ENCODE measurements at regions not wholly inside any gene's neighbourhood (a gene's known extent, or its start where the extent isn't known, plus 50 kb on each side); places are given as distances from the start of the nearest gene placed in this dataset.

DNA sequence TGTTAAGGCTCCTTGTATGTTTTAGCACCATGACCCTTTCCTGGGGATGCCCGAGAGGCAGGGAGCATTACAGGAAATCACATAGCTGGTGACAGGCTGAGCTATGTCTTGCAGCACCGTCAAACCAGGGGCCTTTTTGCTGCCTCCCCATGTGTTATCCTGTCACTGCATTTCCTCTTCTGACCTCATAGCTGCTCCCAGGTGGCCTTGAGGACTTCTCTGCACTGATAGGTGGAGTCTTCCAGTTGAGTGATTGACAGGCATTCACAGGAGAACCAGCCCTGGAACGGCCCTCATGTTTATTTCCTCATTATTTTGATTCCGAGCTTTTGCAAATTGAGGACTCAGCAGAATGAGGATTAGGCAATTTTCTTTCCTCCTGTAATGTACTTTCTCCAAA, 349.6 kb downstream of the HAPSTR1 start:
- intact Hi-C loops (cut with DNase I), result no loop called here
- no peak for TF ChIP-seq POLR2A (IDR thresholded peaks at IDR 0.05)
- TF ChIP-seq, protein P1, sequence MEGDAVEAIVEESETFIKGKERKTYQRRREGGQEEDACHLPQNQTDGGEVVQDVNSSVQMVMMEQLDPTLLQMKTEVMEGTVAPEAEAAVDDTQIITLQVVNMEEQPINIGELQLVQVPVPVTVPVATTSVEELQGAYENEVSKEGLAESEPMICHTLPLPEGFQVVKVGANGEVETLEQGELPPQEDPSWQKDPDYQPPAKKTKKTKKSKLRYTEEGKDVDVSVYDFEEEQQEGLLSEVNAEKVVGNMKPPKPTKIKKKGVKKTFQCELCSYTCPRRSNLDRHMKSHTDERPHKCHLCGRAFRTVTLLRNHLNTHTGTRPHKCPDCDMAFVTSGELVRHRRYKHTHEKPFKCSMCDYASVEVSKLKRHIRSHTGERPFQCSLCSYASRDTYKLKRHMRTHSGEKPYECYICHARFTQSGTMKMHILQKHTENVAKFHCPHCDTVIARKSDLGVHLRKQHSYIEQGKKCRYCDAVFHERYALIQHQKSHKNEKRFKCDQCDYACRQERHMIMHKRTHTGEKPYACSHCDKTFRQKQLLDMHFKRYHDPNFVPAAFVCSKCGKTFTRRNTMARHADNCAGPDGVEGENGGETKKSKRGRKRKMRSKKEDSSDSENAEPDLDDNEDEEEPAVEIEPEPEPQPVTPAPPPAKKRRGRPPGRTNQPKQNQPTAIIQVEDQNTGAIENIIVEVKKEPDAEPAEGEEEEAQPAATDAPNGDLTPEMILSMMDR (IDR thresholded peaks at IDR 0.05), result no peak
- DNase-seq, result no peak
- Histone ChIP-seq H3K27me3 (peaks cover 0 to 6% (median 0%) of the 10 kb centered on the region in 4 donors), H3K9me3 (no peaks in the 10 kb centered on the region), H3K4me3 (no peak overlapping the region), H3K36me3 (no peaks in the 10 kb centered on the region), H3K27ac (no peak overlapping the region), H3K4me1 (no peaks in the 10 kb centered on the region)
- 14 to 23% methylated on average over 3 to 4 of the region's 4 CpGs for WGBS, 2 donors

DNA sequence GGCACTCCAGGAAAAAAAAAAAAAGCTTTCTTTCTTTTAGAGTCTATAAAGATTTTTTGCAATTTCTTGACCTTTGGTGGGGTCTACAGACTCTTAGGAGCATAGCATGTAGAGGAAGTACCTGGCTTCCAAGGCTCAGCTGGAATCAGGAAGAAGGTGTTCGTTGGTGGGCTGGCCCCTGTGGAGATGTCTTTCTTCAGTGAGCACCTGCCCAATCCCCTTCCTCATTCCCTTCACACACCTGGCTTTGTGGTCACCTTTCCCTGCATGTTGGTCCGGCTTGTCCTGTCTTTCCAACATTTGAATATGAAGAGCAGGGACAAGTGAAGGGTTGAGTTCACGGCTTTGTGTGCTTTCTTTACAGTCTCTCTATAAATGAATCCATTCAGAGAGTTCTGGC, 352.4 kb downstream of the HAPSTR1 start:
- DNase-seq, result no peak
- TF ChIP-seq, protein P1 (IDR thresholded peaks at IDR 0.05), result no peak
- TF ChIP-seq POLR2A (IDR thresholded peaks at IDR 0.05), result no peak
- intact Hi-C loops (cut with DNase I), result no loop called here
- Histone ChIP-seq H3K36me3 (no peaks in the 10 kb centered on the region), H3K4me1 (no peaks in the 10 kb centered on the region), H3K27me3 (peaks cover 0 to 6% (median 0%) of the 10 kb centered on the region in 4 donors), H3K4me3 (no peak overlapping the region), H3K27ac (no peak overlapping the region), H3K9me3 (no peaks in the 10 kb centered on the region)
- 28% methylated on average over 3 of the region's 3 CpGs for WGBS, 2 donors

DNA sequence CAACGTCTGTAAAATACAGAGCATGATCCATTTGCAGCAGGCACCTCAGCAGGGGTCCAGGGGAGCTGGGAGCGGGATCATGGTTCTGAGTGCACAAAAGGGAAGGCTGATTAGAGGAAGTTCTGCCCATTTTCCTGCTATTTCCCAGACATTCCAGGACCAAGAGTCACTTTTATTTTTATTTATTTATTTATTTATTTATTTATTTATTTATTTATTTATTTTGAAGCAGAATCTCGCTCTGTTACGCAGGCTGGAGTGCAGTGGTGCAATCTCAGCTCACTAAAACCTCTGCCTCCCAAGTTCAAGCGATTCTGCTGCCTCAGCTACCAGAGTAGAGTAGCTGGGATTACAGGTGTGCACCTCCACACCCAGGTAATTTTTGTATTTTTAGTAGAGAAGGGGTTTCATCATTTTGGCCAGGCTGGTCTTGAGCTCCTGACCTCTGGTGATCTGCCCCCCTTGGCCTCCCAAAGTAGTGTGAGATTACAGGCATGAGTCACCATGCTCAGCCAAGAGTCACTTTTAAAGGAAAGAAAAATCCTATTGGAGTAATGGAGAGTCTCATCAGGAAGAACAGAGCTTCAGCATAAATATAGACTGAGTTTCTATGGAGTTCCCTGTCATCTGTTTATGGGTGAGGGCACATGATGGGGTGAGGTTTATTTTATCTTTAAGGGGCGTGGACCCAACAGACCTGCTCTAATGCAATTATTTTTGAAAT, 355.2 kb downstream of the HAPSTR1 start:
- intact Hi-C loops (cut with DNase I), result no loop called here
- H3K4me3 ChIP-seq, result no peak overlapping the region
- 60 to 62% methylated on average over 6 of the region's 6 CpGs for WGBS, 2 donors
- no peaks in the 10 kb centered on the region for H3K9me3 ChIP-seq
- no peak for DNase-seq
- no peak overlapping the region for H3K27ac ChIP-seq
- no peaks in the 10 kb centered on the region for H3K4me1 ChIP-seq
- H3K27me3 ChIP-seq, result peaks cover 0 to 6% (median 0%) of the 10 kb centered on the region in 4 donors
- H3K36me3 ChIP-seq, result no peaks in the 10 kb centered on the region
- TF ChIP-seq, protein P1 (IDR thresholded peaks at IDR 0.05), result no peak
- no peak for TF ChIP-seq POLR2A (IDR thresholded peaks at IDR 0.05)

DNA sequence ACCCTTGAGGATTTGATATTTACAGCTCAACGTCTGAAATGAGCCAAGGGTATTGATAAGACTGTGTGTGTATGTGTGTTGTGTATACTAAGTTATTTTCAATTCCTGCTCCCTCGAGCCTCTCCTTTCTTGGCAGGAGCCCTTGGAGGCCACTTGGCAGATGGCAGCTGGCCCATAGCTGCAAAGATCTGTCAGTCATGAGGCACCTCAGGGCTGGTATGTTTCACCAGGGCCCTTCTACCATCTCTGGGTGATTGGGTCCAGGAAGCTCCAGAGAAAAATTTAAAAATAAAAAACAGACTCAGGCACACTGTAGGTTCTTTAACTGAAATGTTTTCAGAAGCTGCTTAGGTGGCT, 355.7 kb downstream of the HAPSTR1 start:
- DNase-seq, result no peak
- TF ChIP-seq, protein P1 (IDR thresholded peaks at IDR 0.05), result no peak
- no peak for TF ChIP-seq POLR2A (IDR thresholded peaks at IDR 0.05)
- peaks cover 0 to 6% (median 0%) of the 10 kb centered on the region in 4 donors for H3K27me3 ChIP-seq
- H3K9me3 ChIP-seq, result no peaks in the 10 kb centered on the region
- no peaks in the 10 kb centered on the region for H3K36me3 ChIP-seq
- no peaks in the 10 kb centered on the region for H3K4me1 ChIP-seq
- H3K4me3 ChIP-seq, result no peak overlapping the region
- WGBS, 2 donors, result 15 to 20% methylated on average over 2 of the region's 2 CpGs
- intact Hi-C loops (cut with DNase I), result no loop called here
- H3K27ac ChIP-seq, result no peak overlapping the region

DNA sequence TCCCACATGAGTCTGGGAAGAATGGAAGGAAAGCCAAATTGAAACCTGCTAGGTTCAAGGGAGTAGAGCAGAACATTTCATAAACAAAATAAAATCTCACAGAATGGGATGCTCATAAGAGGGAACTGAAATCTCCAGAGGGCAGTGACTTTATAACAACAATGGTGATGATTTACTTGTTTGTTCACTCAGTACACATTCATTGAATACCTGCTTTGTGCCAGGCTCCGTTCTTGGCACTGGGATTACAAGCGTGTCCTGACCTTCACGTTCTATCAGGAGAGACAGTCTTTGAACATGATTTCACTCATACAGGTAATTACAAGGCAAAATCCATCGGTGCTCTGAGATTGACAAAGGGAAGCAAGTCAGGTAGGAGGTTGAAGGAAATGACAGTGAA, 356.3 kb downstream of the HAPSTR1 start:
- Histone ChIP-seq H3K4me1 (no peaks in the 10 kb centered on the region), H3K9me3 (no peaks in the 10 kb centered on the region), H3K4me3 (no peak overlapping the region), H3K36me3 (no peaks in the 10 kb centered on the region), H3K27me3 (peaks cover 0 to 6% (median 0%) of the 10 kb centered on the region in 4 donors), H3K27ac (no peak overlapping the region)
- intact Hi-C loops (cut with DNase I), result no loop called here
- TF ChIP-seq POLR2A (IDR thresholded peaks at IDR 0.05), result no peak
- TF ChIP-seq, protein P1 (IDR thresholded peaks at IDR 0.05), result no peak
- no peak for DNase-seq
- 72% methylated on average over 4 of the region's 4 CpGs for WGBS, 2 donors
